ENCODE measurements at regions not wholly inside any gene's neighbourhood (a gene's known extent, or its start where the extent isn't known, plus 50 kb on each side); places are given as distances from the start of the nearest gene placed in this dataset.

GRCh38 chrX:137891431-137891830, 325.5 kb downstream of the ZIC3 start:
- Histone ChIP-seq H3K4me1 (no peaks in the 10 kb centered on the region), H3K4me3 (no peak overlapping the region), H3K9me3 (no peaks in the 10 kb centered on the region), H3K36me3 (no peaks in the 10 kb centered on the region), H3K27ac (no peak overlapping the region), H3K27me3 (peaks cover 0 to 7% (median 2%) of the 10 kb centered on the region in 4 donors)
- ATAC-seq = no peak
- intact Hi-C loops (cut with DNase I) = no loop called here
- DNase-seq = no peak
- no peak for TF ChIP-seq CTCF (IDR thresholded peaks at IDR 0.05)
- FAIRE-seq = no peak
- whole genome bisulfite sequencing, 2 donors = 26 to 40% methylated on average over 3 of the region's 3 CpGs

- no peaks in the 10 kb centered on the region for H3K27me3 ChIP-seq
- no peaks in the 10 kb centered on the region for H3K9me3 ChIP-seq
- FAIRE-seq = no peak
- H3K4me1 ChIP-seq = no peaks in the 10 kb centered on the region
- intact Hi-C loops (cut with DNase I) = no loop called here
- ATAC-seq = no peak
- no peak for DNase-seq
- H3K27ac ChIP-seq = no peak overlapping the region
- WGBS, 2 donors = 21 to 25% methylated on average over 3 of the region's 3 CpGs
- H3K4me3 ChIP-seq = no peak overlapping the region
- H3K36me3 ChIP-seq = no peaks in the 10 kb centered on the region
- TF ChIP-seq CTCF (IDR thresholded peaks at IDR 0.05) = no peak
These were observed 330.2 kb downstream of the ZIC3 start for GRCh38 chrX:137896123-137896522.

GRCh38 chrX:137915466-137915865, 349.5 kb downstream of the ZIC3 start:
- WGBS, 2 donors = 16 to 46% methylated on average over 3 of the region's 3 CpGs
- FAIRE-seq (no peak), DNase-seq (no peak), ATAC-seq (no peak)
- TF ChIP-seq CTCF (IDR thresholded peaks at IDR 0.05) = no peak
- H3K27me3 ChIP-seq = peaks cover 0 to 3% (median 0%) of the 10 kb centered on the region in 4 donors
- no peak overlapping the region for H3K27ac ChIP-seq
- H3K4me3 ChIP-seq = no peak overlapping the region
- intact Hi-C loops (cut with DNase I) = no loop called here
- H3K4me1 ChIP-seq = no peaks in the 10 kb centered on the region
- no peaks in the 10 kb centered on the region for H3K36me3 ChIP-seq
- H3K9me3 ChIP-seq = no peaks in the 10 kb centered on the region

GRCh38 chrX:137916090-137916746, 350.3 kb downstream of the ZIC3 start:
- no peak for FAIRE-seq
- Histone ChIP-seq H3K4me3 (no peak overlapping the region), H3K27ac (no peak overlapping the region), H3K4me1 (no peaks in the 10 kb centered on the region), H3K9me3 (no peaks in the 10 kb centered on the region), H3K27me3 (peaks cover 0 to 3% (median 0%) of the 10 kb centered on the region in 4 donors), H3K36me3 (no peaks in the 10 kb centered on the region)
- WGBS, 2 donors = 35 to 42% methylated on average over 6 of the region's 6 CpGs
- no peak for ATAC-seq
- TF ChIP-seq CTCF (IDR thresholded peaks at IDR 0.05) = no peak
- intact Hi-C loops (cut with DNase I) = no loop called here
- no peak for DNase-seq

GRCh38 chrX:137926090-137926489, 360.2 kb downstream of the ZIC3 start:
- DNase-seq = no peak
- Histone ChIP-seq H3K27me3 (peaks cover 0 to 3% (median 0%) of the 10 kb centered on the region in 4 donors), H3K4me3 (no peak overlapping the region), H3K4me1 (no peaks in the 10 kb centered on the region), H3K9me3 (no peaks in the 10 kb centered on the region), H3K36me3 (no peaks in the 10 kb centered on the region), H3K27ac (no peak overlapping the region)
- intact Hi-C loops (cut with DNase I) = no loop called here
- WGBS, 2 donors = 16 to 22% methylated on average over 1 of the region's 1 CpG
- TF ChIP-seq CTCF (IDR thresholded peaks at IDR 0.05) = peak in 1 of 4 donors; percentile 24
- peak in 2 of 4 donors; percentile 40 to 53 for ATAC-seq
- FAIRE-seq = no peak
